OCI-LY1 (cell line): ENCODE measurements at regions not wholly inside any gene's neighbourhood (a gene's known extent, or its start where the extent isn't known, plus 50 kb on each side); places are given as distances from the start of the nearest gene placed in this dataset.

Experiments
- H2AFZ ChIP-seq: fragments of 200-600 bp; sonication (generic), shearing (Covaris generic); 2 replicates; pipeline ENCODE4 v1.6.0; 2014; ENCODE audit warnings: antibody characterized with exemption, mild to moderate bottlenecking, low read length
- H3F3A ChIP-seq: fragments of 200-600 bp; sonication (generic), shearing (Covaris generic); 2 replicates; pipeline ENCODE4 v1.6.0; 2014; ENCODE audit warnings: mild to moderate bottlenecking, antibody characterized with exemption, low read length, moderate library complexity; ENCODE audit not compliant: insufficient read depth
- H3K27ac ChIP-seq: fragments of 200-600 bp; sonication (generic); 2 replicates; pipeline ENCODE4 v1.5.1; 2014; ENCODE audit warnings: low read length, mixed run types, mild to moderate bottlenecking, low read depth; ENCODE audit not compliant: poor library complexity, severe bottlenecking
- H3K27me3 ChIP-seq: fragments of 200-600 bp; sonication (generic); 2 replicates; pipeline ENCODE4 v1.6.0; 2014; ENCODE audit warnings: antibody characterized with exemption, mild to moderate bottlenecking, low read length, moderate library complexity; ENCODE audit not compliant: insufficient read depth
- H3K36me3 ChIP-seq: fragments of 200-600 bp; sonication (generic); 2 replicates; pipeline ENCODE4 v1.6.1; 2014; ENCODE audit warnings: mild to moderate bottlenecking, antibody characterized with exemption, low read length, moderate library complexity, mixed read lengths; ENCODE audit not compliant: insufficient read depth
- H3K4me1 ChIP-seq: fragments of 200-600 bp; sonication (generic); 2 replicates; pipeline ENCODE4 v1.5.1; 2014; ENCODE audit warnings: mild to moderate bottlenecking, low read length, moderate library complexity; ENCODE audit not compliant: insufficient read depth, severe bottlenecking
- H3K4me2 ChIP-seq: fragments of 200-600 bp; sonication (generic), shearing (Covaris generic); 2 replicates; pipeline ENCODE4 v1.6.1; 2014; ENCODE audit warnings: low read length
- H3K4me3 ChIP-seq: fragments of 200-600 bp; sonication (generic); 2 replicates; pipeline ENCODE4 v1.5.1; 2014; ENCODE audit warnings: low read length, low read depth, mild to moderate bottlenecking, mixed read lengths; ENCODE audit not compliant: poor library complexity, severe bottlenecking
- H3K79me2 ChIP-seq: fragments of 200-600 bp; shearing (Covaris generic); 2 replicates; pipeline ENCODE4 v1.6.1; 2016; ENCODE audit warnings: mixed run types, low read length, mixed read lengths; ENCODE audit not compliant: insufficient read depth
- H3K9ac ChIP-seq: fragments of 200-600 bp; sonication (generic), shearing (Covaris generic); 2 replicates; pipeline ENCODE4 v1.6.1; 2014; ENCODE audit warnings: mild to moderate bottlenecking, low read length, mixed read lengths
- H3K9me2 ChIP-seq: fragments of 200-600 bp; sonication (generic), shearing (Covaris generic); 2 replicates; pipeline ENCODE4 v1.6.1; 2014; ENCODE audit warnings: low read depth, mild to moderate bottlenecking, low read length, mixed read lengths
- H3K9me3 ChIP-seq: fragments of 200-600 bp; shearing (Covaris generic); 2 replicates; pipeline ENCODE4 v1.6.1; 2014; ENCODE audit warnings: low read length, mixed read lengths
- H4K20me1 ChIP-seq: fragments of 200-600 bp; sonication (generic), shearing (Covaris generic); 2 replicates; pipeline ENCODE4 v1.6.0; 2016; ENCODE audit warnings: mild to moderate bottlenecking, low read length; ENCODE audit not compliant: insufficient read depth
- CTCF ChIP-seq: fragments of 200-600 bp; sonication (generic), shearing (Covaris generic); IDR thresholded peaks from 2 replicates; pipeline ENCODE4 v1.5.1; 2017; ENCODE audit warnings: mild to moderate bottlenecking, antibody characterized with exemption, low read length, moderate library complexity, mixed read lengths
- EZH2 ChIP-seq: fragments of 200-600 bp; sonication (generic), shearing (Covaris generic); IDR thresholded peaks from 2 replicates; pipeline ENCODE4 v1.8.0; 2017; ENCODE audit warnings: borderline replicate concordance, mixed run types, mild to moderate bottlenecking, antibody characterized with exemption, low read length, moderate library complexity, mixed read lengths

GRCh38 chr5:125220284-125220683 is 473.8 kb upstream of the ZNF608 start:
- H3K9me2 ChIP-seq: no peaks in the 10 kb centered on the region
- TF ChIP-seq CTCF (no peak), EZH2 (no peak)
- H3K4me3 ChIP-seq: no peak overlapping the region
- peaks cover 4% of the 10 kb centered on the region for H3K9me3 ChIP-seq
- H3K36me3 ChIP-seq: no peaks in the 10 kb centered on the region
- H3K27me3 ChIP-seq: no peaks in the 10 kb centered on the region
- no peak overlapping the region for H3K9ac ChIP-seq
- no peak overlapping the region for H2AFZ ChIP-seq
- no peaks in the 10 kb centered on the region for H3K79me2 ChIP-seq
- H3K4me2 ChIP-seq: no peak overlapping the region
- H3F3A ChIP-seq: no peaks in the 10 kb centered on the region
- no peaks in the 10 kb centered on the region for H4K20me1 ChIP-seq
- H3K4me1 ChIP-seq: peaks cover 8% of the 10 kb centered on the region
- H3K27ac ChIP-seq: no peak overlapping the region

DNA sequence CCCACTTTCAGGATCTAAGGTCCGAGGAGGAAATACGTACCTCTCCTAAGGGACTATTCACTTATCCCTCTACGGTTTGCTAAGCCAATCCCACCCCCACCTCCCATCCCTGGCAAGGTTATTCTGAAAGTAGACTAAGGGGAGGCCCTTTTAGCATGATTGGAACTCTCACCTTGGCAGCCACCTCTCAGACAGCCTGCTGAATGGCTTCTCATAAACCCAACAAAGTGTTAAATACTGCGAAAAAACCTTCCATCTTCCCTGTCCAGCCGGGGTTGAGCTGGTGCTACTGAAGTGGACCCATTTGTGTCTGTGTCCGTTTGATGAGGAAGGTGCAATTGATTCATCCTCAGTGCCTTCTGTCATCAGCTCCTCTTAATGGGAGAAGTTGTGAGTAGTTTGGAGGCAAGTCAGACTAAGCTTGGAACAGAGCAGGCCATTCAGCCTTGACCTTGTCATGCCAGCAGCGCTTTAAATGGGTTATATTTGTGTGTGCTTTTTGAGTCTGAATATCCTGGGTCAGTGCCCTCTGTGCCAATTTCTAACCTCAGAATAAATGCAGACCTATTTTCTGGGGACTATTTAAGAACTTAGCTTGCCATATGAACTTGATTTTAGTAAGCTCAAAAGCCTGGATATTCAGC is 476.3 kb upstream of the ZNF608 start:
- Histone ChIP-seq H3K4me3 (no peak overlapping the region), H3K79me2 (no peaks in the 10 kb centered on the region), H3K9me3 (peaks cover 4% of the 10 kb centered on the region), H3K9me2 (no peaks in the 10 kb centered on the region), H2AFZ (peak overlapping the region; percentile 38; the same call in 1 of the 2 replicates), H3K9ac (no peak overlapping the region), H3K36me3 (no peaks in the 10 kb centered on the region), H3K4me1 (peaks cover 32% of the 10 kb centered on the region), H3K27me3 (no peaks in the 10 kb centered on the region), H4K20me1 (no peaks in the 10 kb centered on the region), H3F3A (no peaks in the 10 kb centered on the region), H3K27ac (no peak overlapping the region), H3K4me2 (no peak overlapping the region)
- no peak for TF ChIP-seq EZH2
- TF ChIP-seq CTCF: no peak

- H2AFZ ChIP-seq: 0 out of 2 replicates have a peak overlapping the region, but pooled peaks have one; percentile 17
- H3K9ac ChIP-seq: no peak overlapping the region
- H3K79me2 ChIP-seq: no peaks in the 10 kb centered on the region
- no peaks in the 10 kb centered on the region for H3F3A ChIP-seq
- H3K4me1 ChIP-seq: peaks cover 45% of the 10 kb centered on the region
- no peaks in the 10 kb centered on the region for H3K36me3 ChIP-seq
- no peak overlapping the region for H3K4me2 ChIP-seq
- no peaks in the 10 kb centered on the region for H3K27me3 ChIP-seq
- H3K9me2 ChIP-seq: no peaks in the 10 kb centered on the region
- TF ChIP-seq CTCF (no peak), EZH2 (no peak)
- H3K27ac ChIP-seq: peak overlapping the region; percentile 22
- no peaks in the 10 kb centered on the region for H4K20me1 ChIP-seq
- H3K9me3 ChIP-seq: no peaks in the 10 kb centered on the region
- no peak overlapping the region for H3K4me3 ChIP-seq
These were observed 479.0 kb upstream of the ZNF608 start for GRCh38 chr5:125225424-125225823.
